Right lobe of liver (tissue), 6 donors: ENCODE measurements at regions not wholly inside any gene's neighbourhood (a gene's known extent, or its start where the extent isn't known, plus 50 kb on each side); places are given as distances from the start of the nearest gene placed in this dataset.
"Not testable (repeated sequence)": the region's sequence is repeated elsewhere in the genome, so short reads cannot be mapped to it uniquely, and the experiment has no call there.

ENCODE experiments used
- ATAC-seq, 4 donors: fragments of 200-7000 bp; cut with Tn5 transposase; one replicate each; pipeline ENCODE4 v1.9.1; 2020; ENCODE audit warnings: mild to moderate bottlenecking in 4 of 4, moderate library complexity in 4 of 4
- DNase-seq, 3 donors: peaks; one replicate each; pipeline ENCODE4 v3.0.0-alpha.2; 2020
- H3K27ac ChIP-seq, 3 donors: fragments of 200-600 bp; one replicate each; pipeline ENCODE4 v1.8.0; 2022
- H3K27me3 ChIP-seq, 2 donors: fragments of 200-600 bp; one replicate each; pipeline ENCODE4 v1.8.0; 2022
- H3K36me3 ChIP-seq, 4 donors: fragments of 200-600 bp; sonication (generic) in 1 of 4; one replicate each; pipeline versions ENCODE4 v1.5.1 to v1.8.0; 2017 to 2022; ENCODE audit warnings: control low read depth in 1 of 4
- H3K4me1 ChIP-seq, 4 donors: fragments of 200-600 bp; sonication (generic) in 1 of 4; one replicate each; pipeline versions ENCODE4 v1.5.1 to v1.8.0; 2017 to 2022; ENCODE audit warnings: control low read depth in 1 of 4
- H3K4me3 ChIP-seq, 3 donors: fragments of 200-600 bp; one replicate each; pipeline ENCODE4 v1.8.0; 2022
- H3K9me3 ChIP-seq, 4 donors: fragments of 200-600 bp; sonication (generic) in 1 of 4; one replicate each; pipeline versions ENCODE4 v1.5.1 to v1.8.0; 2017 to 2022; ENCODE audit warnings: control low read depth in 1 of 4
- POLR2A ChIP-seq: fragments of 450-650 bp; IDR thresholded peaks from one replicate; pipeline ENCODE4 v1.6.1; 2017; ENCODE audit warnings: antibody characterized with exemption, mild to moderate bottlenecking
- WGBS: methylation state at CpG from one replicate; pipeline ENCODE4 v1.1.6; 2018; ENCODE audit warnings: low coverage, low lambda C conversion rate; ENCODE audit not compliant: insufficient coverage; ENCODE audit errors: missing lambda C conversion rate; 5-methylcytosine and 5-hydroxymethylcytosine counted together
- intact Hi-C, 2 donors: fragments of 100-400 bp; cut with DNase I; formaldehyde crosslinking; loops; one replicate each; pipeline versions ENCODE4 v1.11.2 to v1.14.1; 2022
- TF ChIP-seq, protein P1 (sequence below), 4 donors: fragments of 200-600 bp in 3 of 4; fragments of 450-650 bp in 1 of 4; IDR thresholded peaks; one replicate each; pipeline versions ENCODE4 v1.5.1 to v1.8.0; 2016 to 2022; ENCODE audit warnings: antibody characterized with exemption in 4 of 4, mild to moderate bottlenecking in 2 of 4
- donor health status: DM: no; HTN: yes; CAD: no.
- donor health status: DM: no; HTN: no; CAD: no.
- donor health status: DM: no; HTN: no; CAD: no.
- donor health status: DM: no; HTN: yes; CAD: no.
- donor health status: DM: no; HTN: yes; CAD: no.

DNA sequence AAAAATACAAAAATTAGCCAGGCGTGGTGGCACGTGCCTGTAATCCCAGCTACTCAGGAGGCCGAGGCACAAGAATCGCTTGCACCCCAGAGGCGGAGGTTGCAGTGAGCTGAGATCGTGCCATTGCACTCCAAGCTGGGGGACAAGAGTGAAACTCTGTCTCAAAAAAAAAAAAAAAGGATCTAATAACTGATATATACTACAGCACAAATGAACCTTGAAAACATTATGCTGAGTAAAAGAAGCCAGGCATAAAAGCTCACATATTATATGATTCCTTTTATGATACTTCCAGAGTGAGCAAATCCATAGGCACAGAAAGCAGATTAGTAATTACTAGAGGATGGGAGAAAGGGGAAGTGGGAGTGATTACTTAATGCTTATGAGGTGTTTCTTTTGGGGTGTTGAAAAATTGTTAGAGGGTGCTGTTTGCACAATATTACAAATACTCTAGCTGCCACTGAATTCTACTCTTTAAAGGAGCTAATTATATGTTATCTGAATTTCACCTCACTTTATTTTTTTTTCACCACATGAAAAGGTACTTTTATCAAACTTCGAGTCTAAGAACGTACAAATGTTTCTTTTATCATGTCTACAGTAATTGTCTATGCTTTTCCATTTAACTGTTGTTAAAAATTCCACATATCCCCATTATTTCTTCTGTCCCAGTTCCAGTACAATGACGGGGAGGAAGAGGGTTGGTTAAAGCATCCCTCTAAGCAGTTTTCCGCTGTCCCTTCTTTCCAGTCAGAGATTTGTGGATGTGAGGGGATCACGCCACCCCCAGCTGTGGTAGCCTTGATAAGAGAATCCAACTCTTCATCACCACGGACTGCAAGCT is 77.7 kb upstream of the FAM174B start:
- peak overlapping the region in 1 of 3 donors; percentile 24 for H3K27ac ChIP-seq
- ATAC-seq (peak in 1 of 4 donors; percentile 22), DNase-seq (no peak)
- H3K36me3 ChIP-seq: no peaks in the 10 kb centered on the region
- intact Hi-C loops: no loop called here
- H3K27me3 ChIP-seq: no peaks in the 10 kb centered on the region
- peak overlapping the region in 2 of 3 donors; percentile 38 to 51 for H3K4me3 ChIP-seq
- no peak for TF ChIP-seq POLR2A
- TF ChIP-seq, protein P1, sequence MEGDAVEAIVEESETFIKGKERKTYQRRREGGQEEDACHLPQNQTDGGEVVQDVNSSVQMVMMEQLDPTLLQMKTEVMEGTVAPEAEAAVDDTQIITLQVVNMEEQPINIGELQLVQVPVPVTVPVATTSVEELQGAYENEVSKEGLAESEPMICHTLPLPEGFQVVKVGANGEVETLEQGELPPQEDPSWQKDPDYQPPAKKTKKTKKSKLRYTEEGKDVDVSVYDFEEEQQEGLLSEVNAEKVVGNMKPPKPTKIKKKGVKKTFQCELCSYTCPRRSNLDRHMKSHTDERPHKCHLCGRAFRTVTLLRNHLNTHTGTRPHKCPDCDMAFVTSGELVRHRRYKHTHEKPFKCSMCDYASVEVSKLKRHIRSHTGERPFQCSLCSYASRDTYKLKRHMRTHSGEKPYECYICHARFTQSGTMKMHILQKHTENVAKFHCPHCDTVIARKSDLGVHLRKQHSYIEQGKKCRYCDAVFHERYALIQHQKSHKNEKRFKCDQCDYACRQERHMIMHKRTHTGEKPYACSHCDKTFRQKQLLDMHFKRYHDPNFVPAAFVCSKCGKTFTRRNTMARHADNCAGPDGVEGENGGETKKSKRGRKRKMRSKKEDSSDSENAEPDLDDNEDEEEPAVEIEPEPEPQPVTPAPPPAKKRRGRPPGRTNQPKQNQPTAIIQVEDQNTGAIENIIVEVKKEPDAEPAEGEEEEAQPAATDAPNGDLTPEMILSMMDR (IDR thresholded peaks at IDR 0.05): no peak
- 72% methylated on average over 10 of the region's 12 CpGs for WGBS
- no peaks in the 10 kb centered on the region for H3K4me1 ChIP-seq
- H3K9me3 ChIP-seq: no peaks in the 10 kb centered on the region

DNA sequence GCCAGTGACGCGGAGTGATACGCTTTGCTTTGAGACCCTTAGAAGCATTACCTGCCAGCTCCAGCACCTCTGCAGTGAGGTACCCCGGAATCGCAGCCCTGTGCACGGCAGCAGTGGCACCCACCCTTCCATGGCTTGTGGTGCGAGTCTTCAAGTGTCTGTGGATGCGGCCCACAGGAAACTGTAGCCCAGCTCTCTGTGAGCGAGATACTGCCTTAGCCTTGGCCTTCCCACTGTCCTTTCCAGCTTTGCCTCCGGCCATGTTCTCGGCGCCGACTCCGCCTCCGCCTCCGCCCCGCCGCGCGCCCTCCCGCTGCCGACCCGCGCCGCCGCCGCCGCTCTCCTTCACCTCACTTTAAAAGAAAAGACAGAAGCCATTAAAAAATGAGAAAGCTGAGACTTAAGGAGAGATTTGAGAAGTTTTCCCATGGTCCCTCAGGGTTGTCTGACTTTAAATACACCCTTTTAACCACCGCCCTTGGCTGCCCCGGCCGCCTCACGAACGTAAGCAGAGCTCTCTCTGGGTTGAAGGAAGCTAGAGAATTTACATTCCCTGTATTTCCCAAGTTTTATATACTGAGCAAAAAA is 78.5 kb upstream of the FAM174B start:
- DNase-seq (no peak), ATAC-seq (peak; percentile 46 to 75 (median 72))
- H3K4me1 ChIP-seq: no peaks in the 10 kb centered on the region
- TF ChIP-seq, protein P1 (IDR thresholded peaks at IDR 0.05): no peak
- no peak for TF ChIP-seq POLR2A
- peak overlapping the region in 2 of 3 donors; percentile 11 to 24 for H3K27ac ChIP-seq
- peak overlapping the region; percentile 22 to 51 (median 38) for H3K4me3 ChIP-seq
- no peaks in the 10 kb centered on the region for H3K9me3 ChIP-seq
- 30% methylated on average over 10 of the region's 33 CpGs for WGBS
- intact Hi-C loops: no loop called here
- no peaks in the 10 kb centered on the region for H3K36me3 ChIP-seq
- H3K27me3 ChIP-seq: no peaks in the 10 kb centered on the region

DNA sequence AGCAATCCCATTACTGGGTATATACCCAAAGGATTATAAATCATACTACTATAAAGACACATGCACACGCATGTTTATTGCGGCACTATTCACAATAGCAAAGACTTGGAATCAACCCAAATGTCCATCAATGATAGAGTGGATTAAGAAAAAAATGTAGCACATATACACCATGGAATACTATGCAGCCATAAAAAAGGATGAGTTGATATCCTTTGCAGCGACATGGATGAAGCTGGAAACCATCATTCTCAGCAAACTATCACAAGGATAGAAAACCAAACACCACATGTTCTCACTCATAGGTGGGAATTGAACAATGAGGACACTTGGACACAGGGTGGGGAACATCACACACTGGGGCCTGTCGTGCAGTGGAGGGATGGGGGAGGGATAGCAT is 83.7 kb upstream of the FAM174B start:
- DNase-seq, H3K4me3 ChIP-seq, H3K36me3 ChIP-seq, H3K9me3 ChIP-seq, ATAC-seq, H3K27me3 ChIP-seq, H3K4me1 ChIP-seq, intact Hi-C loops, H3K27ac ChIP-seq: not testable (repeated sequence)
- 87% methylated on average over 4 of the region's 4 CpGs for WGBS

DNA sequence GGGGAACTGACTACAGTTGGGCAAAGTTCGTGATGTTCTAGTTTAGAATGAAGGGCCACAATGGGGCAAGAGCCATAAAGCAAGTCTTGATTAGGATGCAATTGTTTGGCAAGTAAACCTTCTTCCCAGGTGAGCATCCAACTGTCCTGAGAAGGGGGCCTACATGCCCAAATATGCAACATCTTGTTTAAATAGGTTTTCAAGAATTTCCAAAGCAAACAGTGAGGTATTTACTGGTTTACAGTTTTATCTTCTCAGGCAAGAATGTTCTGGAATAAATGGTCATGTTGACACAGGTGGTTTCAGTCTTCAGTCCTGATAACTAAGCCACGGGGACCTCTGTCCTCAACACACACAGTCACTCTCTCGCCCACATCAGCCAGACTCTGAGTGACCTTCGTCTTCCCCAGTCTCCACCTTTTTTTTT is 90.3 kb upstream of the FAM174B start:
- Histone ChIP-seq H3K4me1 (no peaks in the 10 kb centered on the region), H3K27me3 (no peaks in the 10 kb centered on the region), H3K9me3 (no peaks in the 10 kb centered on the region), H3K36me3 (no peaks in the 10 kb centered on the region), H3K4me3 (no peak overlapping the region), H3K27ac (no peak overlapping the region)
- intact Hi-C loops: no loop called here
- ATAC-seq: no peak
- TF ChIP-seq, protein P1 (IDR thresholded peaks at IDR 0.05): no peak
- no peak for TF ChIP-seq POLR2A
- WGBS: 65% methylated on average over 3 of the region's 4 CpGs
- DNase-seq: no peak

DNA sequence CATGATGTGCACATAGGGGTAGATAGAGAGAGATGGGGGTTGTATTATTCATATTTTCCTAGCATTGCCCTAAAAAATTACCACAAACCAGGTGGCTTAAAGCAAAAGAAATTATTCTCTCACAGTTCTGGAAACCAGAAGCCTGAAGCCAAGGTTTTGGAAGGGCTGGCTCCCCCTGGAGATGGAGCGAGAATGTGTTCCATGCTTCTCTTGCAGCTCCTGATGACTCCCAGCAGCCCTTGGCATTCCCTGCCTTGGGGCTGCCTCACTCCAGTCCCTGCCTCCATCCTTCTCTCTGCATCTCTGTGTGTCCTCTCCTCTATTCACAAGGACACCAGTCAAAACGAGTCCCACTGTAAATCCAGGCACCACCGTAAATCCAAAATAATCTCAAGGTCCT is 91.5 kb upstream of the FAM174B start:
- TF ChIP-seq, protein P1 (IDR thresholded peaks at IDR 0.05): no peak
- no peak for TF ChIP-seq POLR2A
- Histone ChIP-seq H3K27me3 (no peaks in the 10 kb centered on the region), H3K4me3 (no peak overlapping the region), H3K36me3 (no peaks in the 10 kb centered on the region), H3K4me1 (no peaks in the 10 kb centered on the region), H3K27ac (no peak overlapping the region), H3K9me3 (no peaks in the 10 kb centered on the region)
- 86% methylated on average over 2 of the region's 3 CpGs for WGBS
- ATAC-seq (no peak), DNase-seq (no peak)
- intact Hi-C loops: no loop called here
